RWPE2 (cell line): ENCODE measurements at regions not wholly inside any gene's neighbourhood (a gene's known extent, or its start where the extent isn't known, plus 50 kb on each side); places are given as distances from the start of the nearest gene placed in this dataset.

Experiments
- ATAC-seq: fragments of 200-7000 bp; cut with Tn5 transposase; 3 replicates; pipeline ENCODE4 v1.9.1; 2021; ENCODE audit warnings: low read depth
- DNase-seq: peaks from one replicate; pipeline ENCODE4 v3.0.0-alpha.2; 2020; ENCODE audit warnings: low spot score
- H3K27ac ChIP-seq: fragments of 450-650 bp; 2 replicates; pipeline ENCODE4 v1.5.1; 2017; ENCODE audit warnings: mild to moderate bottlenecking; ENCODE audit not compliant: poor library complexity, severe bottlenecking
- H3K27me3 ChIP-seq: fragments of 250-450 bp; sonication (Bioruptor Pico); 2 replicates; pipeline ENCODE4 v1.5.1; 2021; ENCODE audit warnings: mild to moderate bottlenecking, moderate library complexity; ENCODE audit not compliant: insufficient read depth, poor library complexity, severe bottlenecking
- H3K36me3 ChIP-seq: fragments of 250-450 bp; sonication (Bioruptor Pico); 2 replicates; pipeline ENCODE4 v1.5.1; 2020; ENCODE audit warnings: low read depth, mild to moderate bottlenecking, moderate library complexity
- H3K4me1 ChIP-seq: fragments of 250-450 bp; sonication (Bioruptor Pico); 2 replicates; pipeline ENCODE4 v1.5.1; 2021; ENCODE audit warnings: mild to moderate bottlenecking, moderate library complexity; ENCODE audit not compliant: insufficient read depth, poor library complexity, severe bottlenecking
- H3K4me3 ChIP-seq: fragments of 250-450 bp; sonication (Bioruptor Pico); 2 replicates; pipeline ENCODE4 v1.5.1; 2021; ENCODE audit warnings: mild to moderate bottlenecking, moderate library complexity; ENCODE audit not compliant: severe bottlenecking
- H3K9me3 ChIP-seq: fragments of 250-450 bp; sonication (Bioruptor Pico); 2 replicates; pipeline ENCODE4 v1.5.1; 2021; ENCODE audit warnings: mild to moderate bottlenecking, moderate library complexity; ENCODE audit not compliant: severe bottlenecking
- CTCF ChIP-seq: fragments of 450-650 bp; IDR thresholded peaks from one replicate; pipeline ENCODE4 v1.5.1; 2017; ENCODE audit warnings: mild to moderate bottlenecking, moderate library complexity; ENCODE audit not compliant: poor library complexity, severe bottlenecking

GRCh38 chr6:168150551-168151320, 71.7 kb upstream of the FRMD1 start:
- ATAC-seq, result no peak
- Histone ChIP-seq H3K36me3 (no peaks in the 10 kb centered on the region), H3K27me3 (peaks cover 15% of the 10 kb centered on the region), H3K4me1 (no peaks in the 10 kb centered on the region), H3K9me3 (no peaks in the 10 kb centered on the region), H3K27ac (no peak overlapping the region), H3K4me3 (no peak overlapping the region)
- peak; percentile 43 for TF ChIP-seq CTCF
- no peak for DNase-seq

- no peak for TF ChIP-seq CTCF
- Histone ChIP-seq H3K36me3 (no peaks in the 10 kb centered on the region), H3K4me3 (no peak overlapping the region), H3K4me1 (no peaks in the 10 kb centered on the region), H3K27ac (no peak overlapping the region), H3K9me3 (no peaks in the 10 kb centered on the region), H3K27me3 (peaks cover 29% of the 10 kb centered on the region)
- DNase-seq, result no peak
- ATAC-seq, result no peak
Measured at GRCh38 chr6:168149015-168149414, 70.0 kb upstream of the FRMD1 start.

DNA sequence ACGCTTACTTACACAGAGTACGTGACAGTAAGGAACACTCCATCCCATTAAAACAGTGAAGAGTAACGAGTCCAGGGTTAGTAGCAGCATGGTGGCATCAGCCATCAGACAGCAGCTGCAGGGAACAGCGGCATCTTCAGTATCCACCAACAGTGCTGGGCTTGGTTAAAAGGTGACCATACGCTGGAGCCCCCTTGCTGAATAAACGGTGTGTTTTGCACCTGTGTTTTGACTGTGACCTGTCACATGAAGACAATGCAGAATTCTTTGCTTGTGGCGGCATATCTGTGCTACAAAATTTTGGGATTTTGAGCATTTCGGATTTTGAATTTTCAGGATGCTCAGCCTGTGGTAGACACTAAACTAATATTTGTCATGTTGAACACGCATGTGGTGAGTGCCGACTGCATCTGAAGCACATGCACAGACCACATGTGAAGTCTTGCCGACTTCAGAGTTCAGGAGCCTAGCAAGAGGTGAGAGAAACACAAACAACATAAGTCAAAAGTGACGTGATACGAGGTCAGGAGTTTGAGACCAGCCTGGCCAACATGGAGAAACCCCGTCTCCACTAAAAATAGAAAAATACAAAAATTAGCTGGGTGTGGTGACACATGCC, 69.3 kb upstream of the FRMD1 start:
- no peak for TF ChIP-seq CTCF
- ATAC-seq (no peak), DNase-seq (no peak)
- no peak overlapping the region for H3K4me3 ChIP-seq
- no peaks in the 10 kb centered on the region for H3K36me3 ChIP-seq
- H3K4me1 ChIP-seq, result no peaks in the 10 kb centered on the region
- peaks cover 36% of the 10 kb centered on the region for H3K27me3 ChIP-seq
- H3K9me3 ChIP-seq, result no peaks in the 10 kb centered on the region
- H3K27ac ChIP-seq, result no peak overlapping the region

DNA sequence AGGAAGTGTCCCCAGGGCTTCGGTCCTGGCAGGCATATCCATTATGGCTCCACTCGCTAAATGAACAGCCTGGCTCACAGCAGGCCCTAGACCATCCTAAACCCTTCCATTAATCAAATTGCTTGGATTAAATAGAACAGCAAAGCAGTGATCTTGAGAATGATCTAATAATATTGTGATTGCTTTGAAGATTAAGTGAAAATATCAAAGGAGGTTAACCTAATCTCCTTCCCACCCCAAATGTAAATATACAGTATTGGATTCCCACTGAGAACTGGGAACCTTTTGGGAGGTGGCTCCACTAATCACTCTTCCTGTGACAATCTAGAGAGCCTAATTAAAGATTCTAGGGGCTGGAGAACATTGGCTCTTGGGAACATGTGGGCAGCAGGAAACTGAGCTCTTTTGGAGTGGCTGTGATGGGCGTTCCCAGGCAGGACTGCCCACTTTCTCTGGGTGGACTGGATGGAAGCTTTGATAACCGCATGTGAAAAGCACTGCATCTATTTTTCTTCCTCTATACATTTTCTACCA, 68.3 kb upstream of the FRMD1 start:
- H3K9me3 ChIP-seq, result no peaks in the 10 kb centered on the region
- H3K27me3 ChIP-seq, result peaks cover 47% of the 10 kb centered on the region
- H3K36me3 ChIP-seq, result no peaks in the 10 kb centered on the region
- no peak overlapping the region for H3K27ac ChIP-seq
- no peaks in the 10 kb centered on the region for H3K4me1 ChIP-seq
- no peak for DNase-seq
- no peak for ATAC-seq
- no peak for TF ChIP-seq CTCF
- no peak overlapping the region for H3K4me3 ChIP-seq
